Breast epithelium (tissue), 4 donors: ENCODE measurements at regions not wholly inside any gene's neighbourhood (a gene's known extent, or its start where the extent isn't known, plus 50 kb on each side); places are given as distances from the start of the nearest gene placed in this dataset.

Experiments
- DNase-seq, 2 donors: peaks; one replicate each; pipeline ENCODE4 v3.0.0-alpha.2; 2019; ENCODE audit warnings: low spot score in 2 of 2
- H3K27ac ChIP-seq, 2 donors: fragments of 200-600 bp; sonication (generic) in 1 of 2; one replicate each; pipeline ENCODE4 v1.5.1; 2016 to 2019; ENCODE audit warnings: mild to moderate bottlenecking in 1 of 2
- H3K27me3 ChIP-seq, 2 donors: fragments of 200-600 bp; sonication (generic) in 1 of 2; one replicate each; pipeline versions ENCODE4 v1.5.1 to v1.6.0; 2017 to 2019; ENCODE audit warnings: control low read depth in 1 of 2, mild to moderate bottlenecking in 1 of 2
- H3K36me3 ChIP-seq: fragments of 200-600 bp; one replicate; pipeline ENCODE4 v1.5.1; 2019
- H3K4me1 ChIP-seq, 2 donors: fragments of 200-600 bp; sonication (generic); one replicate each; pipeline ENCODE4 v1.5.1; 2016 to 2019; ENCODE audit warnings: control low read depth in 1 of 2
- H3K4me3 ChIP-seq, 3 donors: fragments of 200-600 bp; sonication (generic); 1 replicate in 2 of 3; 2 replicates in 1 of 3; pipeline ENCODE4 v1.5.1; 2016 to 2019; ENCODE audit warnings: mild to moderate bottlenecking in 3 of 3, moderate library complexity in 2 of 3
- H3K9me3 ChIP-seq, 2 donors: fragments of 200-600 bp; sonication (generic) in 1 of 2; one replicate each; pipeline ENCODE4 v1.5.1; 2016 to 2019; ENCODE audit warnings: control low read depth in 1 of 2
- POLR2A ChIP-seq: fragments of 450-650 bp; IDR thresholded peaks from one replicate; pipeline ENCODE4 v1.6.1; 2016; ENCODE audit warnings: antibody characterized with exemption, mild to moderate bottlenecking, moderate library complexity
- POLR2AphosphoS5 ChIP-seq, 3 donors: sonication (generic); formaldehyde crosslinking; IDR thresholded peaks; one replicate each; pipeline ENCODE4 v1.6.1; 2017; ENCODE audit warnings: antibody characterized with exemption in 3 of 3
- intact Hi-C: fragments of 100-400 bp; cut with DNase I; formaldehyde crosslinking; loops from one replicate; pipeline ENCODE4 v1.15.1; 2023; ENCODE audit warnings: low total_unique reads
- TF ChIP-seq, protein P1 (sequence below), 3 donors: fragments of 450-650 bp; IDR thresholded peaks; one replicate each; pipeline ENCODE4 v1.5.1; 2016 to 2017; ENCODE audit warnings: antibody characterized with exemption in 3 of 3, mild to moderate bottlenecking in 3 of 3, moderate library complexity in 3 of 3

DNA sequence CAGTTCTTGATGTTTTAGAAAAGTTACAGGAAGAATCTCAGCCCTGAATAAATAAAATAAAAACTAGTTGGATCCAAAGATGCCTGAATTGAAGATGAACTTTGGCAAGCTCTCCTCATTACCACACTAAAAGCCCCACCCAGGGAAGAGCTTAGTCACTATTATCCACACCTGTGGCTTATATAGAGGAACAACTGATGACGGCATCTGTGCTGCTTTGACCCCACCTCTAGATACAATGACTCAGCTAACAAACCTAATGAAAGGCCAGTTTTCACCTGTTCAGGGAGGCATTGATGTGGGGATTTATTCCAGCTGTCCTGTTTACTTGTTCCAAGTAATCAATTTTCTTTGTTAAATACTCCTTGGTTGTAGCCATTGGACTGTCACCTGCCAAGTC is 604.7 kb upstream of the EPHA6 start:
- peaks cover 3% of the 10 kb centered on the region for H3K36me3 ChIP-seq
- DNase-seq = no peak
- TF ChIP-seq, protein P1, sequence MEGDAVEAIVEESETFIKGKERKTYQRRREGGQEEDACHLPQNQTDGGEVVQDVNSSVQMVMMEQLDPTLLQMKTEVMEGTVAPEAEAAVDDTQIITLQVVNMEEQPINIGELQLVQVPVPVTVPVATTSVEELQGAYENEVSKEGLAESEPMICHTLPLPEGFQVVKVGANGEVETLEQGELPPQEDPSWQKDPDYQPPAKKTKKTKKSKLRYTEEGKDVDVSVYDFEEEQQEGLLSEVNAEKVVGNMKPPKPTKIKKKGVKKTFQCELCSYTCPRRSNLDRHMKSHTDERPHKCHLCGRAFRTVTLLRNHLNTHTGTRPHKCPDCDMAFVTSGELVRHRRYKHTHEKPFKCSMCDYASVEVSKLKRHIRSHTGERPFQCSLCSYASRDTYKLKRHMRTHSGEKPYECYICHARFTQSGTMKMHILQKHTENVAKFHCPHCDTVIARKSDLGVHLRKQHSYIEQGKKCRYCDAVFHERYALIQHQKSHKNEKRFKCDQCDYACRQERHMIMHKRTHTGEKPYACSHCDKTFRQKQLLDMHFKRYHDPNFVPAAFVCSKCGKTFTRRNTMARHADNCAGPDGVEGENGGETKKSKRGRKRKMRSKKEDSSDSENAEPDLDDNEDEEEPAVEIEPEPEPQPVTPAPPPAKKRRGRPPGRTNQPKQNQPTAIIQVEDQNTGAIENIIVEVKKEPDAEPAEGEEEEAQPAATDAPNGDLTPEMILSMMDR (IDR thresholded peaks at IDR 0.05) = no peak
- TF ChIP-seq POLR2AphosphoS5 (IDR thresholded peaks at IDR 0.05) = no peak
- TF ChIP-seq POLR2A = no peak
- intact Hi-C loops = no loop called here
- no peaks in the 10 kb centered on the region for H3K4me1 ChIP-seq
- H3K9me3 ChIP-seq = no peaks in the 10 kb centered on the region
- no peaks in the 10 kb centered on the region for H3K27me3 ChIP-seq
- no peak overlapping the region for H3K4me3 ChIP-seq
- no peak overlapping the region for H3K27ac ChIP-seq

DNA sequence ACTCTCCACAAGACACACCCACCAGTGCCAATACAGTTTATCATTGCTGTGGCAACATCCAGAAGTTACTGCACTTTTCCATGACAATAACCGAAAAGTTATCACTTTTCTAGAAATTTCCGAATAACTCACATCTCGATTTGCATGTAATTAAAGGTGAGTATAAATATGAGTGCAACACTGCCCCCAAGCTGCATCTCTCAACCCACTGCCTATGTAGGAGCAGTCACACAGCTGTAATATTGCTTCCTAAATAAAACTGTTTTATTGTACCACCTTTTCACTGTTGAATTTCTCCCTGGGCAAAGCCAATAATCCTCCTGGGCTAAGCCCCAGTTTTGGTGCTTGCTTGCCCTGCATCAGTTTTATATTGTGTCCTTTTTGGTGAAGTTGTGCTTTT is 601.0 kb upstream of the EPHA6 start:
- H3K27me3 ChIP-seq = no peaks in the 10 kb centered on the region
- peaks cover 3% of the 10 kb centered on the region for H3K36me3 ChIP-seq
- H3K27ac ChIP-seq = no peak overlapping the region
- H3K4me3 ChIP-seq = no peak overlapping the region
- H3K4me1 ChIP-seq = no peaks in the 10 kb centered on the region
- no peaks in the 10 kb centered on the region for H3K9me3 ChIP-seq
- no peak for DNase-seq
- TF ChIP-seq POLR2A (no peak), POLR2AphosphoS5 (IDR thresholded peaks at IDR 0.05) (no peak)
- TF ChIP-seq, protein P1 (IDR thresholded peaks at IDR 0.05) = no peak
- intact Hi-C loops = no loop called here

DNA sequence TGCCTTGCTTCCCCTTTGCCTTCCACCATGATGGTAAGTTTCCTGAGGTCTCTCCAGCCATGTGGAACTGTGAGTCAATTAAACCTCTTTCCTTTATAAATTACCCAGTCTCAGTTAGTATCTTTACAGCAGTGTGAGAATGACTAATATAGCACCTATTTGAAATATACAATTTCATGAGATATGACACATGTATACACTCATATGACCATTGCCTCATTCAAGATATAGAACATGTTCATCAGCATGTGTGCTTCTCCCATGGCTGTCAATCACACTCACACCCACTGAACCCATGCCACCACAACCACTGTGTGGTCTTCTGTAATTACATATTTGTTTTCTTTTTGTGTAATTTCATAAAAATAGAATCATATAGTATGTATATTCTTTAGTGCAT is 599.5 kb upstream of the EPHA6 start:
- no peak for DNase-seq
- no peaks in the 10 kb centered on the region for H3K4me1 ChIP-seq
- H3K4me3 ChIP-seq = no peak overlapping the region
- no peaks in the 10 kb centered on the region for H3K27me3 ChIP-seq
- TF ChIP-seq POLR2A (no peak), POLR2AphosphoS5 (IDR thresholded peaks at IDR 0.05) (no peak)
- TF ChIP-seq, protein P1 (IDR thresholded peaks at IDR 0.05) = no peak
- no peak overlapping the region for H3K27ac ChIP-seq
- H3K9me3 ChIP-seq = no peaks in the 10 kb centered on the region
- H3K36me3 ChIP-seq = peaks cover 3% of the 10 kb centered on the region
- intact Hi-C loops = no loop called here

DNA sequence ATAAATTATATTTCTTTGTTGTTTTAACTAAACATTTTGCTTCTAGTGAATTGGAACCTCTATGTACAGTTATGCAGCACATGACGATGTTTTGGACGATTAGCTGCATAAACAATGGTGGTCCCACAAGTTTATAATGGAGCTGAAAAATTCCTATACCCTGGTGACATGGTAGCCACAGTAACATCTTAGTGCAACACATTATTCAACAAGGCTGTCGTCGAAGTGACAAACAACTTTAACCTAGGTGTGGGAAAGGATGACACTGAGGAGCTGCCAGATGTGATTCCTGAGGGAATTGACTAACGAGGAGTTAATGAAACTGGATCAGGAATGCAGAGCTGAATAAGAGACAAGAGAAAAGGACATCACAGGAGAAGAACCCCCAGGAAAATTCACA is 588.9 kb upstream of the EPHA6 start:
- no peaks in the 10 kb centered on the region for H3K27me3 ChIP-seq
- intact Hi-C loops = no loop called here
- H3K4me3 ChIP-seq = no peak overlapping the region
- no peaks in the 10 kb centered on the region for H3K9me3 ChIP-seq
- no peaks in the 10 kb centered on the region for H3K4me1 ChIP-seq
- no peaks in the 10 kb centered on the region for H3K36me3 ChIP-seq
- no peak overlapping the region for H3K27ac ChIP-seq
- DNase-seq = no peak
- TF ChIP-seq, protein P1 (IDR thresholded peaks at IDR 0.05) = no peak
- no peak for TF ChIP-seq POLR2A

DNA sequence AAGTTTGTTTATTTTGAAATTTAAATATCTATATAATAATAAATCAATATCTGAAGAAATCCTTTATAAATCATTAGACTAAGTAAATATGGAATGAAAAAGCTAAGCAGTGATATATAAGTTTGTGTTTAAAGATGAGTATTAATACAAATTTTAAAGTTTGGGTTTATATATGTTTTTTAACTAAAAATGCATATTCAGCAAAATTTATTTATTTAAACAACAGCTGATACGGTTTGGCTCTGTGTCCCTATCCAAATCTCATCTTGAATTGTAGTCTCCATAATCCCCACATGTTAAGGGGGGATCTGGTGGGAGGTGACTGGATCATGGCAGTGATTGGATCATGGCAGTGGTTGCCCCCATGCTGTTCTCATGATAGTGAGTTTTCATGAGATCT is 580.7 kb upstream of the EPHA6 start:
- TF ChIP-seq POLR2A (no peak), POLR2AphosphoS5 (IDR thresholded peaks at IDR 0.05) (no peak)
- TF ChIP-seq, protein P1 (IDR thresholded peaks at IDR 0.05) = no peak
- Histone ChIP-seq H3K9me3 (no peaks in the 10 kb centered on the region), H3K36me3 (no peaks in the 10 kb centered on the region), H3K4me3 (no peak overlapping the region), H3K27ac (no peak overlapping the region), H3K4me1 (no peaks in the 10 kb centered on the region), H3K27me3 (no peaks in the 10 kb centered on the region)
- DNase-seq = no peak
- intact Hi-C loops = no loop called here
